Fibroblast of peridontal ligament (primary cell): ENCODE measurements at regions not wholly inside any gene's neighbourhood (a gene's known extent, or its start where the extent isn't known, plus 50 kb on each side); places are given as distances from the start of the nearest gene placed in this dataset.
"Not testable (repeated sequence)": the region's sequence is repeated elsewhere in the genome, so short reads cannot be mapped to it uniquely, and the experiment has no call there.

Experiments
- DNase-seq: peaks from one replicate; pipeline ENCODE4 v3.0.0-alpha.2; 2010; ENCODE audit errors: extremely low read depth

- DNase-seq, result no peak
These were observed 408.9 kb downstream of the PYDC2 start for GRCh38 chr3:191869738-191870415.

- DNase-seq, result no peak
These were observed 412.8 kb downstream of the PYDC2 start for GRCh38 chr3:191873736-191874135.

- no peak for DNase-seq
These were observed 421.3 kb downstream of the PYDC2 start for GRCh38 chr3:191882289-191882688.

- DNase-seq, result no peak
These were observed 423.2 kb downstream of the PYDC2 start for GRCh38 chr3:191884132-191884531.

- DNase-seq, result no peak
These were observed 428.1 kb downstream of the PYDC2 start for GRCh38 chr3:191889106-191889505.

- DNase-seq, result no peak
These were observed 428.8 kb downstream of the PYDC2 start for GRCh38 chr3:191889756-191890155.

GRCh38 chr3:191894406-191894805 is 433.4 kb downstream of the PYDC2 start:
- DNase-seq, result no peak

- no peak for DNase-seq
These were observed 440.8 kb downstream of the PYDC2 start for GRCh38 chr3:191901741-191902140.

- DNase-seq, result no peak
These were observed 451.7 kb downstream of the PYDC2 start for GRCh38 chr3:191912616-191913204.

- peak; percentile 1 for DNase-seq
These were observed 454.7 kb downstream of the PYDC2 start for GRCh38 chr3:191915712-191916111.

- no peak for DNase-seq
These were observed 458.6 kb downstream of the PYDC2 start for GRCh38 chr3:191919491-191920026.

GRCh38 chr3:191922570-191922969 is 461.6 kb downstream of the PYDC2 start:
- DNase-seq, result no peak

GRCh38 chr3:191927183-191927817 is 466.3 kb downstream of the PYDC2 start:
- not testable (repeated sequence) for DNase-seq

- DNase-seq, result not testable (repeated sequence)
These were observed 467.0 kb downstream of the PYDC2 start for GRCh38 chr3:191927998-191928397.

- DNase-seq, result no peak
These were observed 483.9 kb downstream of the PYDC2 start for GRCh38 chr3:191944835-191945234.

- no peak for DNase-seq
These were observed 491.2 kb downstream of the PYDC2 start for GRCh38 chr3:191952186-191952585.

GRCh38 chr3:191952609-191953008 is 491.6 kb downstream of the PYDC2 start:
- no peak for DNase-seq

- no peak for DNase-seq
These were observed 498.2 kb downstream of the PYDC2 start for GRCh38 chr3:191958980-191959671.

GRCh38 chr3:191959876-191960413 is 499.0 kb downstream of the PYDC2 start:
- peak; percentile 3 for DNase-seq

GRCh38 chr3:191961022-191961421 is 500.1 kb downstream of the PYDC2 start:
- no peak for DNase-seq

- no peak for DNase-seq
These were observed 500.6 kb downstream of the PYDC2 start for GRCh38 chr3:191961529-191961928.

- no peak for DNase-seq
These were observed 501.4 kb downstream of the PYDC2 start for GRCh38 chr3:191962324-191962723.
